ENCODE measurements at regions not wholly inside any gene's neighbourhood (a gene's known extent, or its start where the extent isn't known, plus 50 kb on each side); places are given as distances from the start of the nearest gene placed in this dataset.

GRCh38 chr10:111479966-111480365 is 403.1 kb downstream of the ADRA2A start:
- no peaks in the 10 kb centered on the region for H3K9me3 Mint-ChIP-seq
- H3K4me1 Mint-ChIP-seq: peaks cover 57% of the 10 kb centered on the region

GRCh38 chr10:111481261-111481826 is 404.5 kb downstream of the ADRA2A start:
- Mint-ChIP-seq H3K4me3 (no peak overlapping the region), H3K9me3 (no peaks in the 10 kb centered on the region), H3K4me1 (peaks cover 52% of the 10 kb centered on the region), H3K27me3 (ENCODE audit: low read depth, poor library complexity) (peaks cover 3% of the 10 kb centered on the region), H3K27ac (peak overlapping the region; percentile 45), H3K36me3 (ENCODE audit: low read depth) (no peaks in the 10 kb centered on the region)
- no peak for TF ChIP-seq CTCF (IDR thresholded peaks at IDR 0.05)
- no peak for DNase-seq

More at GRCh38 chr10:111479966-111480365, 403.1 kb downstream of the ADRA2A start:
- H3K36me3 Mint-ChIP-seq (ENCODE audit: low read depth): no peaks in the 10 kb centered on the region
- no peak for TF ChIP-seq CTCF (IDR thresholded peaks at IDR 0.05)
- no peak overlapping the region for H3K27ac Mint-ChIP-seq
- H3K27me3 Mint-ChIP-seq (ENCODE audit: low read depth, poor library complexity): peaks cover 3% of the 10 kb centered on the region
- no peak for DNase-seq
- no peak overlapping the region for H3K4me3 Mint-ChIP-seq

GRCh38 chr10:111481866-111482265 is 405.0 kb downstream of the ADRA2A start:
- Mint-ChIP-seq H3K27ac (peak overlapping the region; percentile 29), H3K4me1 (peaks cover 52% of the 10 kb centered on the region), H3K36me3 (ENCODE audit: low read depth) (no peaks in the 10 kb centered on the region), H3K4me3 (no peak overlapping the region), H3K9me3 (no peaks in the 10 kb centered on the region), H3K27me3 (ENCODE audit: low read depth, poor library complexity) (peaks cover 3% of the 10 kb centered on the region)
- no peak for TF ChIP-seq CTCF (IDR thresholded peaks at IDR 0.05)
- peak; percentile 14 for DNase-seq

GRCh38 chr10:111482621-111483216 is 405.9 kb downstream of the ADRA2A start:
- Mint-ChIP-seq H3K27me3 (ENCODE audit: low read depth, poor library complexity) (peaks cover 4% of the 10 kb centered on the region), H3K4me3 (no peak overlapping the region), H3K4me1 (peaks cover 48% of the 10 kb centered on the region), H3K36me3 (ENCODE audit: low read depth) (peaks cover 1% of the 10 kb centered on the region), H3K27ac (no peak overlapping the region), H3K9me3 (peaks cover 4% of the 10 kb centered on the region)
- no peak for DNase-seq
- no peak for TF ChIP-seq CTCF (IDR thresholded peaks at IDR 0.05)

GRCh38 chr10:111485767-111486166 is 408.9 kb downstream of the ADRA2A start:
- no peak for TF ChIP-seq CTCF (IDR thresholded peaks at IDR 0.05)
- Mint-ChIP-seq H3K27me3 (ENCODE audit: low read depth, poor library complexity) (peaks cover 2% of the 10 kb centered on the region), H3K9me3 (peaks cover 35% of the 10 kb centered on the region), H3K27ac (no peak overlapping the region), H3K4me3 (no peak overlapping the region), H3K36me3 (ENCODE audit: low read depth) (peaks cover 8% of the 10 kb centered on the region), H3K4me1 (peaks cover 23% of the 10 kb centered on the region)
- no peak for DNase-seq

GRCh38 chr10:111486346-111486745 is 409.5 kb downstream of the ADRA2A start:
- H3K27ac Mint-ChIP-seq: no peak overlapping the region

More at GRCh38 chr10:111486346-111486745, 409.5 kb downstream of the ADRA2A start:
- no peak for TF ChIP-seq CTCF (IDR thresholded peaks at IDR 0.05)
- peaks cover 41% of the 10 kb centered on the region for H3K9me3 Mint-ChIP-seq
- H3K4me1 Mint-ChIP-seq: peaks cover 17% of the 10 kb centered on the region
- peaks cover 8% of the 10 kb centered on the region for H3K36me3 Mint-ChIP-seq (ENCODE audit: low read depth)
- H3K27me3 Mint-ChIP-seq (ENCODE audit: low read depth, poor library complexity): peaks cover 2% of the 10 kb centered on the region
- DNase-seq: no peak
- no peak overlapping the region for H3K4me3 Mint-ChIP-seq
